Fibroblast of lung (primary cell): ENCODE measurements at regions not wholly inside any gene's neighbourhood (a gene's known extent, or its start where the extent isn't known, plus 50 kb on each side); places are given as distances from the start of the nearest gene placed in this dataset.

Experiments
- CTCF ChIP-seq, 2 donors: IDR thresholded peaks in 1 of 2; conservative IDR thresholded peaks in 1 of 2; 1 replicate in 1 of 2; 2 replicates in 1 of 2; pipeline ENCODE4 v1.5.1; 2011 to 2012; ENCODE audit warnings: low read length in 2 of 2, control low read depth in 1 of 2, inconsistent platforms in 1 of 2, low read depth in 1 of 2, mild to moderate bottlenecking in 1 of 2
- EZH2 ChIP-seq: IDR thresholded peaks from 2 replicates; pipeline ENCODE4 v1.5.1; 2012; ENCODE audit warnings: low read length, control low read depth, mild to moderate bottlenecking; ENCODE audit errors: missing control alignments

DNA sequence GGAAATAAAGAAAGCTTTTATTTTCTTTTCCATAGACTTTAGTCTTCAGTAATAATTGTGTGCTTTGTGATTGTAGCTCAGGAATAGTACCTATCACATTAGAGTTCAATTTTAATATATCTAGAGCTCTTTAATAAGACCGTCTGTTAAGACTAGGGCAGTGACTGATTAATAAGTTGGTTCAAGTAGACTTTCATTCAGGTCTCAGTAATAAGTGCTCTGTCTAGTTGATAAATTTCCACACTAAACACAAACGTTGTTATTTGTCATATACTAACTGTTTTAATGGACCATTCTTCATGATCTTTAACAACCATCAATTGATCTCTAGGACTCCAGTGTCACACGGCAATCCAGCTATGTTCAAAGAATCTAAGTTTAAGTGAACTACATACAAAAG is 474.5 kb upstream of the ADGRL2 start:
- no peak for TF ChIP-seq CTCF (conservative IDR thresholded peaks at IDR 0.05 in 1 of 2, IDR thresholded peaks at IDR 0.05 in 1 of 2; ENCODE audit: low read depth in 1 of 2, low read length in 2 of 2)
- no peak for TF ChIP-seq EZH2
